ENCODE measurements at regions not wholly inside any gene's neighbourhood (a gene's known extent, or its start where the extent isn't known, plus 50 kb on each side); places are given as distances from the start of the nearest gene placed in this dataset.

DNA sequence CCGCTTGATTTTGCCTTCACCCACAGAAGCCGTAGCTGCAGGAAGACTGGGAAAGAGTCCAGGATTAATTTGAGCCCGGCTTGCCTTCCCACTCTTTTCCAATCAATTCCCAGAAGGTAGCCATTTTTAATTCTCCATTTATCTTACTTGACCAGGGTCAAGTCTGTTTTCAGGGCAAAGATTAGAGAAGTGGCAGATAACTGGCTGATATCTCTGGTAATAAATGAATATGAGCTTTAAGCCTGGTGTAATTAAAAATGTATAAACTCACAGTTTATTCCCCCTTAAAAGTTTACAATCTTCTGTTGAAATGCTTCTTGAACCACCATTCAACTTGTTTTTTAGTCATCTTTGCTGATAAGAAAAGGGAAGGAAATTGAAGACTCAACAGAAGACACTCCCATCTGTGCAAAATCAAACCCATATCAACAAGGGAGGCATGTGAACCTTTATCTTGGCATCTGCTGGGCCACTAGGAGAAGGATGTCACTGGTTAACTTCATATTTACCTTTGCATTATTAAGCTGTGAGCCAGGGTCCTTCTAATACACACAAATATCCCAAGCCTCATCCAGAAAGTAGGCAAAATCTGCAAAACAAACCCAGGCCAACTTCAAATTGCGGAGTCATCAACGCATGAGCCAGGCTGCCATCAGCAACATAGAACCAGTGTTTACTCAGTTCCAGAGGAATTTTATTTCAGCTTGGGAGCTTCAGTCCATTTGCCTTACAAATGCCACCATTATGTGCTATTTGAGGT is 314.6 kb upstream of the MAF start:
- Mint-ChIP-seq H3K27me3 (no peaks in the 10 kb centered on the region), H3K4me1 (peaks cover 3% of the 10 kb centered on the region), H3K9me3 (no peaks in the 10 kb centered on the region), H3K36me3 (no peaks in the 10 kb centered on the region), H3K4me3 (no peak overlapping the region), H3K27ac (no peak overlapping the region)
- CTCF ChIA-PET: no interaction called here
- no peak for DNase-seq

DNA sequence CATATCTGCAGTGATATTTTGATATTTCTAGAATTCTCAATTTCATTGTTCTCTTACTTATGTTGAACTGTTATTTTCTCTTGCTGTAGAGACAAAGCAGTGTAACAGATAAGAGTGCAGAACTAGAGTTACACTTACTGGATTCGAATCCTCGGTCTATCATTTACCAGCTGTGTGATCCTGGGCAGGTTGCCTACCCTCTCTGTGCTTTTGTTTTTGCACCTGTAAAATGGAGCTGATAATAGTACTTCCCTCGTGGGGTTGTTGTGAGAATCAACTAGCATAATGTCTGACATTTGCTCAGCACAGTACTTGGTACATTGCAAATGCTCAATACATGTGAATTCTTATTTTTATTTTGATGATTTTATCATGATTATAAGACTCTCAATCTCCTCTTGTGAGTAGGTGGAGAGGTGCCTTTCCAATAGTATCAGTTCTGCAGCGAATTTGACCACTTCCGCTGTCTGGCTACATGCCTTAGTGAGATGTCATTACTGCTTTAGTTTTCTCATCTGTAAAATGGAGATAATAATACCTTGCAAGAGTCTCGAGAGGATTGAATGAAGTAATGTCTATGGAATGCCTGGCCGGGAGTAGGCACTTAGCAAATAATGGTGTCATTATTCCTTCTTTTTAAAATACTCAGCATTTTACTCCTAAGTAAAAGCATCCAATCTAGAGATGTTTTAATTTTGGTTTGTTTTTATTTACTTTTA is 312.2 kb upstream of the MAF start:
- Mint-ChIP-seq H3K4me1 (no peaks in the 10 kb centered on the region), H3K27ac (no peak overlapping the region), H3K4me3 (no peak overlapping the region), H3K27me3 (peaks cover 4% of the 10 kb centered on the region), H3K36me3 (no peaks in the 10 kb centered on the region), H3K9me3 (no peaks in the 10 kb centered on the region)
- CTCF ChIA-PET: no interaction called here
- DNase-seq: no peak

DNA sequence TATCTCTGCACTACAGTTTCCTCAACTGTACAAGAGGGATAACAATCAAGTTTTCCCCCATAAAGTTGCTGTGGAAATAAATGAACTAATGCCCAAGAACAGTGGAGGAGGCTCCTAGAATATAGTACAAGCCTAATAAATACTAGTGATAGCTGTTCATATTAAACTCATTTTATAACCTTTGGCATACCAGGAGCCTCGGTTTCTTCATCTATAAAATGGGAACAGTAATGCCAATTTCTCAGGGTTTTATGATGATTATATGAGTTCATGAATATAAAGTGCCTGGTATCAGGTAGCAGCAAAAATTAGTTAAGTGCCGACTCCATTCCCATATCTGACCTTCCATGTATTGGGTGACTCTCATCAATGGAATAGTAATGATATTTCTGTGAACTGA is 311.1 kb upstream of the MAF start:
- Mint-ChIP-seq H3K9me3 (no peaks in the 10 kb centered on the region), H3K27ac (no peak overlapping the region), H3K27me3 (peaks cover 4% of the 10 kb centered on the region), H3K4me1 (no peaks in the 10 kb centered on the region), H3K36me3 (no peaks in the 10 kb centered on the region), H3K4me3 (no peak overlapping the region)
- DNase-seq: no peak
- CTCF ChIA-PET: interaction anchor here (1.2 kb wide), 1 partner anchor 18 kb away, joined by 3 read pairs; no protein-coding TSS in a partner anchor

DNA sequence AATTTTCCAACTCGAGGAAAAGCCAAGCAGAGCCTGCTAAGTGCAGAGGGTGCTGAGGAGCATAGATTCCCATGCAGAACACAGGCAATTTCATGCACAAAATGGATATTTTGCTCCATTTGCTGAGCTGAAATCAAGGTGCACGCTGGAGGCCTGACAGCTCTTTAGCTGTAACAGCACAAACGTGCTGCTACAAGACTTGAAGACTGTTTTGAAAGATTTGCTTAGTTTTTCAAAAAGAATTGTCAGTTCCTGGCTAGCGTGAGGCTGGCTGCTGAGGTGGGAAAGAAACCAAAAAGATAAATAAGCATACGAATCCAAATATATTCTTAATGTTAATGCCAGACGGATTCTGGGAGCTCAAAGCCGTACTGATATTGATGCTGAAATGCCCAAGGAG is 309.0 kb upstream of the MAF start:
- Mint-ChIP-seq H3K36me3 (no peaks in the 10 kb centered on the region), H3K9me3 (no peaks in the 10 kb centered on the region), H3K27ac (no peak overlapping the region), H3K4me1 (no peaks in the 10 kb centered on the region), H3K4me3 (no peak overlapping the region), H3K27me3 (peaks cover 4% of the 10 kb centered on the region)
- CTCF ChIA-PET: no interaction called here
- no peak for DNase-seq

GRCh38 chr16:79903471-79903870 is 302.9 kb upstream of the MAF start:
- Mint-ChIP-seq H3K27me3 (peaks cover 4% of the 10 kb centered on the region), H3K9me3 (peaks cover 3% of the 10 kb centered on the region), H3K36me3 (no peaks in the 10 kb centered on the region), H3K27ac (no peak overlapping the region), H3K4me1 (no peaks in the 10 kb centered on the region), H3K4me3 (no peak overlapping the region)
- DNase-seq: no peak
- CTCF ChIA-PET: no interaction called here

DNA sequence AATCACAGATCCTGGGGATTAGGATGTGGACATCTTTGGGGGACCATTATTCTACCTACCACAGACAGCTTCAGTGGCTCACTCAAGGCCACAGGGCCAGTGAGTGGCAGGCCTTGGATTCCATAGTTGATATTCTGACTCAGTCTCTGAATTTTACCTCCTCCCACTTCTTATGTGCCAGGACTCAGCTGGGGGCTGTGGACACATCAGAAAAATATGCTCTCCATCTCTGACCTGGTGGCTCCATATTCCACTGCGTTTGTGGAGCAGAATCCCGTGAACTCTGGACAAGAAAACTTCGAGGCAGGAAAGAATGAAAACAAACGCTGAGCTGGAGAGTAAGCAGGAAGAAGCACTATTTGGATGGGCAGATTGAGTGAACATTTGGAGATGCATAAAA is 301.8 kb upstream of the MAF start:
- no peak for DNase-seq
- H3K27me3 Mint-ChIP-seq: peaks cover 4% of the 10 kb centered on the region

DNA sequence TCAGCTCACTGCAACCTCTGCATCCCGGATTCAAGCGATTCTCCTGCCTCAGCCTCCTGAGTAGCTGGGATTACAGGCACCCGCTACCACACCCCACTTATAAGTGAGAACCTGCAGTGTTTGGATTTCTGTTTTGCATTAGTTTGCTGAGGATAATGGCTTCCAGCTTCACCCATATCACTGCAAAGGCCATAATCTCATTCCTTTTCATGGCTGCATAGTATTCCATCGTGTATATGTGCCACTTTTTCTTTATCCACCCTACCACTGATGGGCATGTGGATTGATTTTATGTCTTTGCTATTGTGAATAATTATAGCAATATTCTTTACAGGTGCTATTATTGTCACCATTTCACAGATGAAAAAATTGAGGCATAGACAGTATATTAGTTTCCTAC is 301.0 kb upstream of the MAF start:
- Mint-ChIP-seq H3K9me3 (peaks cover 3% of the 10 kb centered on the region), H3K4me1 (no peaks in the 10 kb centered on the region), H3K4me3 (no peak overlapping the region), H3K27ac (no peak overlapping the region), H3K36me3 (no peaks in the 10 kb centered on the region), H3K27me3 (peaks cover 4% of the 10 kb centered on the region)
- DNase-seq: no peak
- CTCF ChIA-PET: no interaction called here

More for the DNA sequence above, 301.8 kb upstream of the MAF start:
- Mint-ChIP-seq H3K9me3 (peaks cover 3% of the 10 kb centered on the region), H3K4me3 (no peak overlapping the region), H3K4me1 (no peaks in the 10 kb centered on the region), H3K36me3 (no peaks in the 10 kb centered on the region), H3K27ac (no peak overlapping the region)
- CTCF ChIA-PET: no interaction called here

DNA sequence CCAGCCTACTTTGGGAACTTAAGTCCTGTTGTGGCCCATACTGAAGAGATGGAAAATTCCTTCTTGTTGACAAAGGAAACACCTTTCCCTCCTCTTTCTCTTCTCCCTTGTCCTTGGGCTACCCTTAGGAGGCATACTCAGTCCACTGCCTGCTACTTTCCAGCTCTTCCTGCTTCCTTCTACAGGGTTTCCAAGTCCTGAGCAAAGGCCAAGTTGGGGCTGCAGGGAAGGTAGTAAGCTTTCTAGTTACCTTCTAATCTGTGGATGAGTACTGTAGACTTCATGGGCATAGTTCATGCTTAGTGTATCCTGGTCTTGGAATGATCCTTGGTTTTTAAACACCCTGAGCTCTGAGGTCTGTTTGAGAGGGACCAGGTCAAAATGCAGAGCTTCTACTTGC is 299.2 kb upstream of the MAF start:
- Mint-ChIP-seq H3K4me1 (no peaks in the 10 kb centered on the region), H3K9me3 (peaks cover 3% of the 10 kb centered on the region), H3K36me3 (no peaks in the 10 kb centered on the region), H3K27me3 (peaks cover 4% of the 10 kb centered on the region), H3K4me3 (no peak overlapping the region), H3K27ac (no peak overlapping the region)
- CTCF ChIA-PET: no interaction called here
- no peak for DNase-seq

GRCh38 chr16:79899316-79899715 is 298.8 kb upstream of the MAF start:
- Mint-ChIP-seq H3K27me3 (peaks cover 4% of the 10 kb centered on the region), H3K4me3 (no peak overlapping the region), H3K36me3 (no peaks in the 10 kb centered on the region), H3K4me1 (no peaks in the 10 kb centered on the region), H3K9me3 (peaks cover 3% of the 10 kb centered on the region), H3K27ac (no peak overlapping the region)
- DNase-seq: no peak
- CTCF ChIA-PET: no interaction called here

DNA sequence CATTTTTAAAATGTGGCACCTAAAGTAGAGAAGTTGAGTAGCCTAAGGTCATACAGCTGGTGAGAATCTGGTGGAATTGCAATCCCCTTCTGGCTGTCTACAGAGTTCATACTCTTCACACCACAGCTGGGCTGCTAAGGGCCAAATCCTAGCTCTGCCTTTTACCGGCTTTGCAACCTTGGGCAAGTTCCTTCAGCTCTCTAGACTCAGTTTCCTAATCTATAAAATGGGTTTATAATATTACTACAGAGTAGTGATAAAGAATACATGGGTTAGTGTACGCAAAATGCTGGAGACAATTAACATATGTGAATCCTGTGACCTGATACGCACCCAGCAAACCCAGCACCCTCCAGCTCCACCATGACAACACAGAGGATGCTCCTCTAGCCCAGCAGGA is 298.2 kb upstream of the MAF start:
- H3K27ac Mint-ChIP-seq: no peak overlapping the region
- peaks cover 4% of the 10 kb centered on the region for H3K27me3 Mint-ChIP-seq
- no peaks in the 10 kb centered on the region for H3K4me1 Mint-ChIP-seq
- H3K4me3 Mint-ChIP-seq: no peak overlapping the region
- no peak for DNase-seq
- no peaks in the 10 kb centered on the region for H3K36me3 Mint-ChIP-seq
- H3K9me3 Mint-ChIP-seq: peaks cover 3% of the 10 kb centered on the region
- CTCF ChIA-PET: no interaction called here

DNA sequence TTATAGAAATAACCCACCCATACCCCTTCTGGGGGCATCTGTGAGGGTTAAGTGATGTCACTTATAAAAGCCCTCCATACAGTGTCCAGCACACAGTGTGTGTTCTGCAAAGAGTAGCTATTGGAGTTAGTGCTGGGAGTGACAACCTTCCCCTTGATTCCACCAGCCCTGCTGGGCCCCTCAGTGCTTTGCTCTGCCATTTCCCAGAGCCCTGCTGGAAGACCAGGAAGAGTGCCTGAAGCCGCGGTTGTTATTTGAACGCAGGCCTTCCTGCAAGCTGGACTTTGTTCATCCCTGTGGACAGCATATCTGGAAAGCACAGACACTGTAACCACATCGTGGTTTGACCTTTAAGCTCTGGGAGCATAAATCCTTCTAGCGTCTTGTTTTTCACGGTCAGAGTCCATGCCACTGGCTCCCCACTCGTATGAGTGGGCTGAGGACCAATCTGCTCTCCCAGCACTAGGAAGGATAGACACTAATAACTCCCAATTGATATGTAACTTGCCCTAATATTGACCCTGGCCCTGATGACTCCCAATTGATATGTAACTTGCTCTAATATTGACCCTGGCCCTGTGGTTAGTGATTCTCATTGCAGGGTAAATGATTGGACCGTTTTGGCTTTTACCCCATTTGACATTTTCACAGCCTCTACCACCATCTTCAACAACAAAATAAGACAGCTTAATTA is 297.1 kb upstream of the MAF start:
- CTCF ChIA-PET: no interaction called here

GRCh38 chr16:79897104-79897452 is 296.5 kb upstream of the MAF start:
- CTCF ChIA-PET: no interaction called here
- Mint-ChIP-seq H3K27me3 (peaks cover 4% of the 10 kb centered on the region), H3K4me3 (no peak overlapping the region), H3K27ac (no peak overlapping the region), H3K9me3 (peaks cover 3% of the 10 kb centered on the region), H3K4me1 (no peaks in the 10 kb centered on the region), H3K36me3 (no peaks in the 10 kb centered on the region)
- DNase-seq: no peak

More for the DNA sequence above, 297.1 kb upstream of the MAF start:
- no peak for DNase-seq
- peaks cover 4% of the 10 kb centered on the region for H3K27me3 Mint-ChIP-seq
- no peak overlapping the region for H3K4me3 Mint-ChIP-seq
- H3K36me3 Mint-ChIP-seq: no peaks in the 10 kb centered on the region
- no peaks in the 10 kb centered on the region for H3K4me1 Mint-ChIP-seq
- peaks cover 3% of the 10 kb centered on the region for H3K9me3 Mint-ChIP-seq
- no peak overlapping the region for H3K27ac Mint-ChIP-seq

GRCh38 chr16:79895917-79896203 is 295.3 kb upstream of the MAF start:
- Mint-ChIP-seq H3K4me3 (no peak overlapping the region), H3K4me1 (no peaks in the 10 kb centered on the region), H3K27ac (no peak overlapping the region), H3K9me3 (no peaks in the 10 kb centered on the region), H3K27me3 (peaks cover 4% of the 10 kb centered on the region), H3K36me3 (no peaks in the 10 kb centered on the region)
- CTCF ChIA-PET: no interaction called here
- DNase-seq: no peak

DNA sequence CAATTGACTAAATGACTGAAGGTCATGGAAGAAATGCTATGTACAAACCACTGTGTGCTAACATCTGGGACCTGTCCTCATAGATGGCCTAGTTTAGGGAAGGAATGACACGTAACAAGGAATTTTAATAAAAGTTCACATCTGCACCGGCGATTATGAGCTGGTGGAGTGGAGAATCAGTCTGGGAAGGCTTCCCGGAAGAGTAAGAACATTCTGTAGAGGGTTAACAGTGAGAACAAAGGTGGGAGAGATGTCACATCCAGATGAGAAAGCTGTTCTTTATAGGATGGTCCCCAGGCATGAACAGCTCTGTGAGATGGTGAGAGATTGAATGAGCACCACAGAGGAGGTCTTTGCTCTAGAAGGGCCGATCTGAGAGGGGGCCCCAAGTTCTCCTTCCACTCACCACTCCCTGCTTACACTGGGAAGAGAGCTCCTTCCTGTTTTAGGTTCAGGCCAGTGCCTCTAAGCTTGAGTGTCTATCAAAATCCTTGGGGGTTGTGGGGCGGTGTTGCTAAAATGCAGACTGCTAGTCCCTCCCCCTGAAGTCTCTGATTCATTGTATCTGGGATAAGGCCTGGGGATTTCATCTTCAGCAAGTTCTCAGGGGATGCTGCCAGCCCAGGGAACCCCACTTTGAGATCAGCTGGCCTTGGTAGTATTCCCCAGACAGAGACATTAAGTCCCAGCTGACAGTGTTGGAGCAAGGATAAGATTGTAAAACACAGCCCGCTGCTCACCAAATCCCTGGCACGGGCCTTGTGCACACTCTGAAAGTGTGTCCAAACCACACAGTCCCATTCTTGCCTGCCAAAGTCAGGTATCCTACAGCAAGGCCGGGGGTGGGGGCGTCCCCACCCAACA is 294.7 kb upstream of the MAF start:
- H3K27me3 Mint-ChIP-seq: peaks cover 4% of the 10 kb centered on the region
- H3K9me3 Mint-ChIP-seq: no peaks in the 10 kb centered on the region
- no peak for DNase-seq
- no peaks in the 10 kb centered on the region for H3K36me3 Mint-ChIP-seq
- no peaks in the 10 kb centered on the region for H3K4me1 Mint-ChIP-seq
- H3K4me3 Mint-ChIP-seq: no peak overlapping the region
- CTCF ChIA-PET: no interaction called here
- H3K27ac Mint-ChIP-seq: no peak overlapping the region

All from activated naive CD4-positive, alpha-beta T cell treated with anti-CD3 and anti-CD28 coated beads, Interleukin-2, amount 10 ng/mL, durations not matched to agents 7 days and 5 days (primary cell).